ENCODE measurements at regions not wholly inside any gene's neighbourhood (a gene's known extent, or its start where the extent isn't known, plus 50 kb on each side); places are given as distances from the start of the nearest gene placed in this dataset.

DNA sequence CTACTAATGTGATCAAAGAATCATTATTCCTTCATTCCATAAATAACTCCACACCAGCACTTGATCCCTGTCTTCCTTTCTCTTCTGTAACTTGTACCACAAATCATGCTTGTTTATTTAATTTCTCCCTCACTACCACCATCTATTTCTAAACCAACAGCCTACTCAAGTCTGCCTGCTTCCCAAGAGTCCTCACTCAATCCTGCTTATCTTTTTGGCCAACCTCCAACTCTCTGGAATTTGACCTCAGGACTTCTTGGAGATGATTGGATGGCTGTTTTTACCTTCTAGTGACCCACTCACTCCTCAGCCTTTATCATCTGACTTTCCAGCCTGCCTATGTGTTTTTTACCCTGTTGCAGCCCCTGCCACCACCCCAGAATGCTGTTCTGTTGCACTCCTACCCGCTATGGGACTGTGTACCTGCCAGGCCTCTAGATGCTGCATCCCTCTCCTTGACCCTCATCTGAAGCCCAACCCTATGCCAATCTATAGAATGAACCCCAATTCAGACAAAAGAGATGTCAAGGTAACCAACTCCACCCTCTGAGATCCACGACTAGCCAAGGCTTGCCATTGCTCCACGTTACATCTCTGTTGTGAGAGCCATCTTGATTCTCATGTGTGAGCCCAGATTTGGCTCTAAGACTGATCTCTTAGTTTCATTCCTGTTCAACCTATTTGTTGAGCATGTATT is 150.2 kb upstream of the PLEKHG7 start:
- DNase-seq, result no peak

DNA sequence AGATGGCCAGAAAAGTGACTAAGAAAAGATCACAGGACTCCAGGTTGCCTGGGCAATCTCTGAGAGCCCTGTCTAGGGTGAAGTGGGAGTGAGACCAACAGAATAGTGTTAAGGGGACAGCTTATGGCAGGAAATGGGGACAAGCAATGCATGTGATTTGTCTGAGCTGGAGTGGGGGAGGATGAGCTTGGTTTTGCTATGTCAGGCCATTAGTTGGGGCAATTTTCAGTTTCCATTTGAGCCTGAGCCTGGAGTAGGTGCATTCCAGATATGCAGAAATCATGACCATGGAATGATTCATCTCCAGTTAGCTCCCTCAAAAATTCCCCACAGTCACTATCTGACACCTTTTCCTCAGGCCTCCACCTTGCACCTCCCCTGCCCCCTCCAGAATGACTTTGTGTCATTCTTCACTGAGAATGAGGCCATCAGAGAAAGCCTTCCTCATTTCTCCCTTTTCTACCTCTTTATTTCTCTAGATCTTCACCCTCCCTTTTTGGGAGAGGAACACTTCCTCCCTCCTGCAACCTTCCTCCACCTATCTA is 150.9 kb upstream of the PLEKHG7 start:
- DNase-seq, result peak; percentile 83

DNA sequence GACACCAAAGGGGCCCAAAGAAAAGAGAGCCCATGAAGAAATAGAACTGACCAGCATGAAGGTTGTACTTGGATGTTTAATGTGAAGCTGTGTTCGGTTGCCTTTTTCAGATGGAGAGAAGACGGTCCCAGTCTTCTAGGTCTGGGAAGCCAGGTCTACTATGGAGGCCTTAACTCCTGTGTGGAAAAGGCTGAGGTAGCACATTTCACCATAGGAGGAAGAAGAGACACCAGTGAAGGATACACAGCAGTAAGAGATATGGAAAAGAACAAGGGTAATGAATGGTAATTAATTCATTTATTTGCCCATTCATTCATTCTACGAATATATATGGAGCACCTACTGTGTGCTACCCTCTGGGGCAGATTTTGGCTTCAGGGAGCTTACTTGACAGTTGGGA is 151.6 kb upstream of the PLEKHG7 start:
- DNase-seq, result no peak

DNA sequence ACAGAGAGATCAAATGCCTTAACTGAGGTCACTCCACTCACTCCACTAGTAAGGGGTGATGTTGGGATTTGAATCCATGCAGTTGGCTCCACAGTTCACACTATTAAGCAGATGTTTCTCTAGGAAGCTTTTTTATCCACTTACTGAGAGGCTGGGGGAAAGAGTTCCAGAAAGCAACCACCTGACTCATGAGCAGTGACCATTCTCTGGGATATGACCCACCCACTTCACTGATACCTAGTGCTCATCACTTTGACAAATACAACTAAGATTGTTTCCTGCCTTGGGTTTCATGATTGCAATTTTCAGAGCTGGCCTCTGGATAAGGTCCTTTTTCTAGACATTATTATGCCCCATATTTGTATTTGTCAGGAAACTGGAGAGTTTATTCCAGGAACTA is 152.1 kb upstream of the PLEKHG7 start:
- DNase-seq, result no peak

DNA sequence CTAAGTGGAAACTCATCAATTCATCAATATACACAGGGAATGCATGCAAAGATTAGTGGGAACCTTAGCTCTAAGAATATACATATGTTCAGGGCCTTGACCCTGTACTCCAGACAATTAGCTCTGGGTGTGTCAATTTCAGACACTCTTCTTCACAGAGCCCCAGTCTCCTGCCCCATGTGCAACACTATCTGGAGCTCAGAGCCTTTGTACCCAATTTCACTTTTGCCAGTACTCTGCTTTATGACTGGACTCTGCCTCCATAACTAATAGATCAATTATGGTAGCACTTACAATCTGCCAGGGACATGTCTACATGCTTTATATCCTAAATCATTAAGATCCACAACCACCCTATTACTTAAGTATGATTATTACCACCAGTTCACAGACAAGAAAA is 152.5 kb upstream of the PLEKHG7 start:
- DNase-seq, result no peak

DNA sequence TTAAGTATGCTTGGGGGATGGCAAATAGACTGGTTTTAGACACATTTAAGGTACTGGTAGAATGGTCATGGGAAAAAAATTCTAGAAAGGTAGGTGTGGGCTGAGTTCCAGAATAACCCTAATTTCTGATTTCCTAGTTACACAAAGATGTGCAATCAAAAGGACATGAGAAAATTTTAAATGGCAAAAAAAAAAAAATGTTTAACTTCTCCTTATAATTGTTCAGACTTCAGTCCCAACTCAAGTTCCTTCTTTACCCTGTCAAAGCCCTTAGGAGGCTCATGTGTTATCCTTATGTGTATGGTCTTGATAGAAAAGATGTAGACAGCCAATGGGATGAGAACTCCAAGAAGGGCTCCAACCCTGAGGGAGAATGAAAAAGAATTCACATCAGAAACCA is 153.3 kb upstream of the PLEKHG7 start:
- DNase-seq, result no peak

DNA sequence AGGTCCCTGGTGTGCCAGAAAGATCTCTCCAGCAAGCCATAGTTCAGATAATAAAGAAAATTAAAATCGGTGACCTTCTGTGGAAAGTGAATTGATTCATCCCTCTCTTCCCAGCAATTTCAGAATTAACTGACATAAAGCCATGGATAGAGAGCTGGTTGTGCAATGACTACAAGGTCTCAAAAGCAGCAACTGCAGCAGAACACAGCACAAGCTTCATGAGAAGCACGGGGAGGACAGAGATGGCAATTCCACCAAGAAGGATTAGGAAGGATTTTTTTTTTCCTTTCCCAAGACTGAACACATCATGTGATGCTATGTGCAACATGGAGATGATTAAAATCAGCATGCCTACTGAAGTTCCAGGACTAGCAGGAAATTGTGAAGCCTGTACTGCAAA is 154.9 kb upstream of the PLEKHG7 start:
- no peak for DNase-seq

DNA sequence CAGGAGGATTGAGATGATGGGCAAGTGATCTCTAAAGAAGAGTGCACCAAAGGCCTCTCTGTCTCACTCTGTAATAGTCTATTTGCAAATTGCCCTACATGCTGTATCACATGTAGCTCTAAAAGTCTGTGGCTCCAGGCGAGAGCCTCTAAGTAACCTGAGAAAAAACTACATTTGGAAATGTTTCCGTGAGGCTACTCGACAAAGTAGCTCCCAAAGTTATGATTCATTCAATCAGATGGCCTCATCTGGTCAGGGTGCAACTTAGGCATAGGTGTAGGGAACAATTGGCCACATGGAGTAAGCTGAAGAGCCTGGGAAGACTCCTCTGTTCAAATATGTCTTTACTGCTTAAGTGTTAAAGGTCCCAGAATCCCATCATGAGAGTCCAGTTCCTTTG is 155.4 kb upstream of the PLEKHG7 start:
- DNase-seq, result no peak

DNA sequence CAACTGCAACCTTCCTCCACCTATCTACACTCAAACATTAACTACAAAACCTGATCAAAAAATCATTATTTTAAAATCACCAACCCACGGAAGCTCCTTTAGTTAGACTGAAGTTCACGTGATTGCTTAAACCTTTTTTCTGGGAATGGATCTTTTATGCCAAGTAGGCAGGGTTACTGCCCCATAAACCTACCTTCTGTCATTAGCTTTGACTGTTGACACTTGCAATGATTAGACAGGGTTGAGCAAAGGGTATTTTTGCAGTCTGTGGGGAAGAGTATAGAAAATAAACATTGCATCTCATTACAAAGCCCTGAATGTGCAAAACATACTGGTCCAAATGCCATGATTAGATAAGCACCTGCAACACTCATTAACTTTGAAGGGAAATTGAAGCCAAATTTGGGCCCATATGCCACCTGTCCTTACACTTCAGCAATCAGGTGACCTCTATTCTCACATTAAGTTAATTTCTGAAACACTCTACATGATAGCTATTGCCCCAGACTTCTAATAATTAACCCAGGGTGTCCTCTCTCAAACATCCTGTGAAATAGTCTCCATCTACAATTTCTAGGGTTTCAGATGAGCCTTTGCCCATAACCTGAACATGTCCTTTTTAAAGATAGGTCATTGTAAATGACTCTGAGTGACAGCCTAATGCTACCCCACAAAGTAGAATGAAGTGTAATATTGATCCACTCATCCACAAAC is 156.0 kb upstream of the PLEKHG7 start:
- no peak for DNase-seq

DNA sequence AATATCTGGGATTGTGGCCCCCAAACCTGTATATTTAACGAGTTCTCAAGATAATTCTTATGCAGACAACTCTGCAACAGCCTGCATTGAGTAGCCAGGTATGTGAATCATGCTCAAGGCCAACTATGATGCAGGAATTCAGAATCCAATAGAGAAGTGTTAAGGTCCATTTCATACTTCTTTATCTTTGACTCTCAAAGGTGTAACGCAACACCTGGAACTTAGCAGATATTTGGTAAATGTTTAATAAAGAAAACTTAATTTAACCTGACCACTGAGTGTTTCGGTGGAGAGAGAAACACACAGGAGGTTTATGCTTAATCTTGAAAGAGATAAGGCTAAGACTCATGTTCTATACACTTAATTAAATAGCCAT is 156.5 kb upstream of the PLEKHG7 start:
- no peak for DNase-seq

DNA sequence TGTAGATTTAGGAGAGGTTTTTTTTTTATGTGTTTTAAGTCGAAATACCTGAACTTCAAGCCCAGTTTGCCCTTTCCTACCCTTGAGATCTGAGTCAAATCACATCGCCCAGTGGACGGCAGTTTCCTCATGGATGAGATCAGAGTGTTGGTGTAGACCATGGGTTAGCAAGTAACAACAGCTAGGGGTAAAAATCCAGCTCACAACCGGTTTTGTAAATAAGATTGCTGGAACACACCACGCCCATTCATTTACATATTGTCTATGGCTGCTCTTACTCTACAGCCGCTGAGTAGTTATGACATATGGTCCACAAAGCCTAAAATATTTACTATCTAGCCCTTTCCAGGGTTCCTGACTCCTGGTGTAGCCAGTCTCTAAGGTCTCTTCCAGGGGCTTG is 158.5 kb upstream of the PLEKHG7 start:
- no peak for DNase-seq

DNA sequence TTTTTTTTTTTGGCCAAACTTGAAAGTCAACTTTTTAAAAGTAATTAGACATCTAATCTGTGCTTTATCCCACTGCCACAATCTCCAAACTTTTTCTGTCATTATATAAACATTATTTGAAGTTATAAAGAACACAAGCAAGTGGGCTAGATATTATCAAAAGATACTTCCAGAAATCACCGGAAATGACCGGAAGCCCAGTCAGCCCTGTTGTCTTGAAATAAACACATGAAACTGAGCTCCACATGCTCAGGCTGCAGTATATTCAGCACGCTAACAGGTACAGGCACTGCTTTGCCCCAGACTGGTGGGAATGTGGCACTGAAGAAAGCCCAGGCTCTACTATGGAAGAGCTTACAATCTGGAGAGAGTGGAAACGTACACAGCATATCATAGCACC is 158.9 kb upstream of the PLEKHG7 start:
- DNase-seq, result no peak

DNA sequence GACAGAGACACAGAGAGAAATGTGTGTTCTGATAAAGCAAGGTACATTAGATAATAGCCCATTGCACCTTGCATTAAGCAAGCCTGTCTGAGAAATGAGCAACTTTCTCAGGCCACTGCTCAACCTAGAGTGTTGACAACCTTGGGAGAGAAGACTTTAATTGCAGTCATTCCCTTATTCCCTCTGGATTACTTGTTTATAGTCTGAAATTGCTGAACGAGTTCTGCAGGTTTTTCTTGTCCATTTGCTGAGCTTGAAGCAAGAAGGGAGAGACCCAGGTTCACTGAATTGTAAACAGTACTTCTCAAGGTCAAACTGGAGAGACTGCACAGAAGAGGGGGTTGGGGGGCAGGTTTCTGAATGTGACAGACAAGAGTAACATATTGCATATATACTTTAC is 159.4 kb upstream of the PLEKHG7 start:
- no peak for DNase-seq

DNA sequence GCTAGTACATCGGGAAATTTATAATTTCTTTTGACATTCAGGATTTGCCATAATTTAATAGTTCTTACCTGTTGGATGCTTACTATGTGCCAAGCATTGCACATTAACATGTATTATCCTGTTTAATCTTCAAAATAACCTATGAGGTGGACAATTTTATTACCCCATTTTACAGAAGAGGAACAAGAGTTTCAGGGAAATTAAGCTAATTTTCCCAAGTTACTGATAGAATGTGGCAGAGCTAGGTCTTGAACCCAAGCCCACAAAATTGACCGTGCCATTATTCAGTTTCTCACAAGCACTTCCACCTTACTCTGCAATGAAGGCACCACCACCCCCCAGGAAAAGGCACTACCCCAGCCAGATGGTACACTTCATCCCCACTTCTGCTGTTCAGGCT is 161.1 kb upstream of the PLEKHG7 start:
- no peak for DNase-seq

DNA sequence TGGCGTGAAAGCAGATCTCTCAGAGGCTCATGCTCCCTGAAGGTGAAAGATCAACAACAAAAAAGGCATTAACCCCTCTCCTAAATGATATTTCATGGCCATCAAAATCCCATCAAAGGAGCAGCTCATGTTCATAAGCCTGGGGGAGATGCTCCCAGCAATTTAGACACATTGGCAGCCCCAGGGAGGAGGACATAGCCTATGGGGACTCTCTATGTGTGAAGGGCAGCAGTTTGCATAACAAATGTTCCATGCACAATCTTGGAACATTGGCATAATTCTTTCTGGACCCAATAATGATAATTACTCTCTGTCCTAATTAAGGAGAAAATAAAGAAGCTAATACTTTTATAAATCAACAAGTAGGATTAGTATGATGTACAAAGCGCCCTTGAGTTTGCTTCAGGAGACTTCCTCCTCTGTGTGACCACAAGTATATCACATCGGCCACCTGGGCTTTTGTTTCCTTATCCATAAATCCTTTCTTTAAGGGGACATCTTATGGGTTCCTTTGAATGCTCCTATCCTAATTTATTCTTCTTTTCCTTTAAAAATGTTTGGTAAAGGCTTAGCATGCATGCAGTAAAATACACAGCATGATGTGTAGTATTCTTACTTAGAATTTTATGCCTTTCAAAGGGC is 161.9 kb upstream of the PLEKHG7 start:
- DNase-seq, result no peak

DNA sequence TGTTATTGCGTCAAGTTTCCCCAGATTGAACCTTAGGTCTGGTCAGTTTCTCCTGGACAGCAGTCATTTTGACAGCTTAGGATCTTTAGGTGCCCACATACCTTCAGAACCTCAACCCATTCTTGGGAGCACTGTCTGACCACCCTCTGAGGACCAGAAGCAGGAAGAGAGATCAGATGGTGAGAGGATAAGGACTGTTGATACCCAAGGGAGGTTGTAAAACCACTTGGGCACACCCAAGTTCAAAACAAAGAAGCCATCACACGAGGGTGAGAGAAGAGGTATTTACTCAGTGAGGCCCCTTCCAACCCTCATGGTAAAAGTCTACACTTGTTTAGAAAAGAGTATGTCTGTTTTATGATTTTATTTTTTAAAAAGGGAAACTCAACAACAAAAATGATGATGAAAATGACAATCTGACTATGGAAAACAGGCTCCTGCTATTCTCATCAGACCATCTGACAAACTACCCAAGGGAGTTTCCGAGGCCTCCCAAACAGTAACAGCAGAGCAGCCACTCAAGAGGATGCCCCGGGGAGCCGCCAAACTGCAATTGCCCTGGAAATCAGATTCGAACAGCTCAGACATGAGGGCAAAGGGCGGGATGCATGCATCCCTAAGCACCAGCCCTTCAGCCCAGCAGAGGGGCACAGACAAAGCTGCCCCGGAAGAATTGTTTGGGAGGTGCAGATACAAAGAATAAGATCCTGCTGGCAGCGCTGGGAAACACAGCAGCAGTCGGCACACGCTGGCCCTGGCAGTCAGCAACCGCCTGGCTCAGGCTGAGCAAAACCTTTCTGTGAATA is 162.6 kb upstream of the PLEKHG7 start:
- DNase-seq, result peak; percentile 61

DNA sequence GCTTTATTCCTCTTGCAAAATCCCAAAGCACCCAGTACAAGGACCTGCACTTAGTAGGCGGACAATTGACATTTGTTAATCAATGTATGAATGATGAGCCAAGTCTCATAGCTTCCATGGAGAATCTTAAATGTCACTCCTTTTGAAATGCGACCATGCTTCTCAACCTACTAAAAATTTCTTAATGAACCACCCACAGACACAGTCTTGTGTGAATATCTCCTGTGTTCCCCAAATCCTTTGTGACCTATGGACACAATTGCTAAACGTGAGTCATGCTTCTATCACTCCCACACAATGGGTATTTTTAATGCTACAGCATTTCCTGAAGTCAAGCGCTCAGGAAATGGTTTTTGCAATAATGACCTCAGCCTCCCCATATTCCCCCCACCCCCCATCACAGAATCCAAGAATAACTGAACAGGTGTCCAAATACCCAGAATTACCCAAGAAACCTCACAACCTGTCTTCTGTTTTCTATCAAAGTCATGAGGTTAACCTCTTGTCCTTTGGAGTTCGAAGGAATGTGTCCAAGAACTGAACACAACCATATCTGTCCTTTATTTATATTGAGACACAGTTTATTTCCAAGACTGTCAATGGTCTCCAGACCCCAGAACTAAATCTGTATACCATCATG is 163.6 kb upstream of the PLEKHG7 start:
- DNase-seq, result peak; percentile 64

DNA sequence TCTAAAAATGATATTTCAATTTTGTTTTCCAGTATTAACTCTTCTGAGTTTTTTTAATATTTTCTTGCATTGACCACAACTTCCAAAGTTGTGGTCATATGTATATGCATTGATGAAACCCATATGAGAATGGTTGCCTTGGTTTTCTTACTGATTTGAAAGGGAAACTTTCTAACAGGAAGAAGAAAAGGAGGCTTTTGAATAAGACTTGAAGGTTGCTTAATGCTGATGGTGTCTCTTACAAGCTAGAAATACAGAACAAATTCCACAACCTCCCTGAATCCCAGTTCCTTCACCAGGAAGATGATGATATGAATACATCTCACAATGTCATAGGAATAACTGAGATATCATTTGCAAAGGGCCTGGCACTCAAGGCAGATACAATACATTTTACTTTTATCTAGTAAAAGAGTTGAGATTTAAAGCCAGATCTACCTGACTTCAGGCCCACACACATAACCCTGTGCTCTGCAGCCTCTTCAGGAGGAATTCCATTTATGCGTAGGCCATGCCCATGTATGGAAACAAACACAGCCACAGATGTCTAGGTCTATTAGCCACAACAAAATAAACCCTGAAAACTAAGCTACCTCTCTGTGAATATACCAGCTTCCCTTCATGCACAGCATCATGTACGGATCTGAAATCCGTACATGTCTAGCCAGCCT is 165.4 kb upstream of the PLEKHG7 start:
- no peak for DNase-seq

DNA sequence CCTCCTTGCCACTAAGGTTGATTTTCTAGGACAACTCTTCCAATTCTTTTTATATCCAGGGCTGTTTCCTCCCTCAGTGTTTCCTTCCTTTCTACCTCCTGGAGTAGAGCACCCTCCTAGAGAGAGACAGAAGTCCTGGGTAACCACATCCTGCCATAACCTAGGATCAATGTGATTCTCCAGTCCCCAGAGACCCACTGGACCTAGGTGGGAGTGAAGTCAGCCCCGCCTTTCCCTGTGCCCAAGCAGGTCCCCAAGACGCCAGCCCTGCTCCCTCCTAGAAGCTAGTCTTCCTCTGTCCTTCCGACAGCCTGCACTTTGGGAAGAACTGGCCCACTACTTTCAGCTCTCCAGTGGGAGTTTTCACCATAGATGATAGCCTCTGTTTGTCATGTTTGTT is 166.8 kb upstream of the PLEKHG7 start:
- DNase-seq, result no peak

DNA sequence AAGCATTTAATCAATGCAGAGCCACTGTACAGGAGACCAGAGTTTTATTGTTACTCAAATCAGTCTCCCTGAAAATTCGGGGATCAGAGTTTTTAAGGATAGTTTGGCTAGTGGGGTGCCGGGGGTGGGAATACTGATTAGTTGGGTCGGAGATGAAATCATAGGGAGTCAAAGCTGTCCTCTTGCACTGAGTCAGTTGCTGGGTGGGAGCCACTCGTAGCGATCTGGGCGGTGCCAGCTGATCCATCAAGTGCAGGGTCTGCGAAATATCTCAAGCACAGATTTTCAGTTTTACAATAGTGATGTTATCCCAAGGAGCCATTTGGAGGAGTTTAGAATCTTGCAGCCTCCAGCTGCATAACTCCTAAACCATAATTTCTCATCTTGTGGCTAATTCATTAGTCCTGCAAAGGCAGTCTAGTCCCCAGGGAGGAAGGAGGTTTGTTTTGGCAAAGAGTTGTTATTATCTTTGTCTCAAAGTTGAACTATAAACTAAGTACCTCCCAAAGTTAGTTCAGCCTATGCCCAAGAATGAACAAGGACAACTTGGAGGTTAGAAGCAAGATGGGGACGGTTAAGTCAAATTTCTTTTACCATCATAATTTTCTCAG is 169.4 kb upstream of the PLEKHG7 start:
- DNase-seq, result no peak

DNA sequence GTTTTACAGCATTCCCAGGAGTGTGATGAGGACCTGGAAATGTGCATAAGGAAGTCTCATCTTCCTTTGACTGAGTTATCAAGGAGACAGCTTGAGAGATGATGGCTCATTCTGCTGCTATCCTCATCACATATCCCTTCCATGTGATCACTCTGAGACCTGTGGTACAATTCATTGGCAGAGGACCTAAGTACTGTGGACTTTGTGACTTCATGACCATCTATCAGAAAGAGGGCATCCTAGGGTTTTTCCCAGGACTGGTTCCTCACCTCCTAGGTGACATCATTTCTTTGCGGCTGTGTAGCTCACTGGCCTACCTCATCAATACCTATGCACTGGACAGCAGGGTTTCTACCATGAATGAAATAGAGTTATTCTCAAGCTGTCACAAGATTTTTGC is 172.1 kb upstream of the PLEKHG7 start:
- no peak for DNase-seq

DNA sequence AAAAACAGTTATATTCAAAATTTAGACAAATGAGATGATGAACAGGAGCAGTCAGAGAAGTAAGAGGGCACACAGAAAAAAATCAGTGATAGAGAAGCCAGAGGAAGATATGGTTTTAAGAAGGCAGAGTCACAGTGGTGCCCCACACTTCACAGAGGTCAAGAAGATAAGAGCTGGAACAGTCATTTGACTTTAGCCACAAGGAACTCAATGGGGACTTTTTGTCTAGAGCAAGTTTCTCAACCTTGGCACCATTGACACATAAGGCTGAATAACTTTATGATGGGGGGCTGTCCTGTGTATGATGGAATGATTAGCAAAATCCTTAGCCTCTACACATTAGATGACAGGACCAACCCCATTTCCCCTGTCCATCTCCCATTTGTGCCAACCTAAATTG is 172.8 kb upstream of the PLEKHG7 start:
- DNase-seq, result no peak

All from activated CD4-positive, alpha-beta T cell treated with anti-CD3 and anti-CD28 coated beads, Interleukin-10, Interleukin-2, amounts not matched to agents 100 ng/mL and 50 ng/mL, durations not matched to agents 16 hours and 8 hours (primary cell).